ENCODE measurements at regions not wholly inside any gene's neighbourhood (a gene's known extent, or its start where the extent isn't known, plus 50 kb on each side); places are given as distances from the start of the nearest gene placed in this dataset.

- no peak for TF ChIP-seq NFIB (CRISPR knock-in tag; IDR thresholded peaks at IDR 0.05; ENCODE audit: borderline replicate concordance)
- TF ChIP-seq IRF2 (CRISPR knock-in tag; IDR thresholded peaks at IDR 0.05): peak; percentile 96
- TF ChIP-seq CREM (IDR thresholded peaks at IDR 0.05): peak; percentile 78
- no peak for TF ChIP-seq CREM (CRISPR knock-in tag; IDR thresholded peaks at IDR 0.05)
- TF ChIP-seq ZNF446 (CRISPR knock-in tag; IDR thresholded peaks at IDR 0.05): peak; percentile 60; the same call in 1 of the 2 replicates
- peak; percentile 96 for TF ChIP-seq REPIN1 (CRISPR knock-in tag; IDR thresholded peaks at IDR 0.05; ENCODE audit: borderline replicate concordance, low read depth)
- TF ChIP-seq MIER2 (CRISPR knock-in tag; IDR thresholded peaks at IDR 0.05): peak; percentile 34; the same call in 1 of the 2 replicates
- TF ChIP-seq ZFP62 (CRISPR knock-in tag; IDR thresholded peaks at IDR 0.05): no peak
- TF ChIP-seq HMGA1 (CRISPR knock-in tag; conservative IDR thresholded peaks at IDR 0.05): no peak
- TF ChIP-seq ZNF230 (CRISPR knock-in tag; IDR thresholded peaks at IDR 0.05): peak; percentile 86; the same call in 1 of the 2 replicates
- TF ChIP-seq ZNF512B (CRISPR knock-in tag; IDR thresholded peaks at IDR 0.05; ENCODE audit: borderline replicate concordance): peak; percentile 99
- TF ChIP-seq FOXO1 (CRISPR knock-in tag; IDR thresholded peaks at IDR 0.05): peak; percentile 96
- TF ChIP-seq MXD1 (CRISPR knock-in tag; IDR thresholded peaks at IDR 0.05): peak; percentile 84; the same call in 1 of the 2 replicates
- TF ChIP-seq IRF1 (CRISPR knock-in tag; IDR thresholded peaks at IDR 0.05; ENCODE audit: low read depth): peak; percentile 40
- peak; percentile 84; the same call in 1 of the 2 replicates for TF ChIP-seq ZNF274 (CRISPR knock-in tag; IDR thresholded peaks at IDR 0.05)
- no peak; the same call in 1 of the 2 replicates for TF ChIP-seq PREB (CRISPR knock-in tag; IDR thresholded peaks at IDR 0.05)
- peak; percentile 98 for TF ChIP-seq ZNF264 (CRISPR knock-in tag; IDR thresholded peaks at IDR 0.05)
- TF ChIP-seq ZNF607 (CRISPR knock-in tag; IDR thresholded peaks at IDR 0.05; ENCODE audit: borderline replicate concordance): peak; percentile 90; the same call in 1 of the 2 replicates
- TF ChIP-seq ZNF724P (CRISPR knock-in tag; IDR thresholded peaks at IDR 0.05; ENCODE audit: borderline replicate concordance): no peak; the same call in 1 of the 2 replicates
- TF ChIP-seq ZNF597 (CRISPR knock-in tag; IDR thresholded peaks at IDR 0.05): 0 out of 2 replicates have a peak, but pooled peaks have one; percentile 69
- no peak for TF ChIP-seq ZNF235 (CRISPR knock-in tag; IDR thresholded peaks at IDR 0.05; ENCODE audit: borderline replicate concordance)
- no peak for TF ChIP-seq TAF15 (IDR thresholded peaks at IDR 0.05; ENCODE audit: low read depth, low read length, poor library complexity, severe bottlenecking)
- TF ChIP-seq ZNF292 (CRISPR knock-in tag; IDR thresholded peaks at IDR 0.05; ENCODE audit: borderline replicate concordance, low read depth): peak; percentile 99
These were observed 98.4 kb upstream of the GSE1 start (continued) for GRCh38 chr16:85514598-85515318.
